Right lobe of liver (tissue), 4 donors: ENCODE measurements at regions not wholly inside any gene's neighbourhood (a gene's known extent, or its start where the extent isn't known, plus 50 kb on each side); places are given as distances from the start of the nearest gene placed in this dataset.

ENCODE experiments used
- POLR2A ChIP-seq: fragments of 450-650 bp; IDR thresholded peaks from one replicate; pipeline ENCODE4 v1.6.1; 2017; ENCODE audit warnings: antibody characterized with exemption, mild to moderate bottlenecking
- TF ChIP-seq, protein P1 (sequence below), 4 donors: fragments of 200-600 bp in 3 of 4; fragments of 450-650 bp in 1 of 4; IDR thresholded peaks; one replicate each; pipeline versions ENCODE4 v1.5.1 to v1.8.0; 2016 to 2022; ENCODE audit warnings: antibody characterized with exemption in 4 of 4, mild to moderate bottlenecking in 2 of 4
- donor health status: DM: no; HTN: no; CAD: no.
- donor health status: DM: no; HTN: no; CAD: no.
- donor health status: DM: no; HTN: yes; CAD: no.

DNA sequence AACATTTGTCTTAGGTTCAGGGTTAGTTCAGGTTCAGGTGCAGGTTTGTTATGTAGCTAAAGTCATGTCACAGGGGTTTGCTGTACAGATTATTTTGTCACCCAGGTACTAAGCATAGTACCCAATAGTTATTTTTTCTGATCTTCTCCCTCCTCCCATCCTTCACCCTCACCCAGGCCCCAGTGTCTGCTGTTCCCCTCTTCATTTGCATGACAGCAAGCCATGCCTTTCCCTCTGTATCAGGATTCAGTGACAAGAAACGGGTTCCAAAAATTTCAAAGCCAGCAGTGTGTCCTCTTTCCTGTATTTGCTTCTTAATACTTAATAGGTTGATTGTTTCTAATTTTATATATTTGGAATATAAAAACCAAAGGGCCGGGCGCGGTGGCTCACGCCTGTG is 330.8 kb upstream of the SGCD start:
- TF ChIP-seq, protein P1, sequence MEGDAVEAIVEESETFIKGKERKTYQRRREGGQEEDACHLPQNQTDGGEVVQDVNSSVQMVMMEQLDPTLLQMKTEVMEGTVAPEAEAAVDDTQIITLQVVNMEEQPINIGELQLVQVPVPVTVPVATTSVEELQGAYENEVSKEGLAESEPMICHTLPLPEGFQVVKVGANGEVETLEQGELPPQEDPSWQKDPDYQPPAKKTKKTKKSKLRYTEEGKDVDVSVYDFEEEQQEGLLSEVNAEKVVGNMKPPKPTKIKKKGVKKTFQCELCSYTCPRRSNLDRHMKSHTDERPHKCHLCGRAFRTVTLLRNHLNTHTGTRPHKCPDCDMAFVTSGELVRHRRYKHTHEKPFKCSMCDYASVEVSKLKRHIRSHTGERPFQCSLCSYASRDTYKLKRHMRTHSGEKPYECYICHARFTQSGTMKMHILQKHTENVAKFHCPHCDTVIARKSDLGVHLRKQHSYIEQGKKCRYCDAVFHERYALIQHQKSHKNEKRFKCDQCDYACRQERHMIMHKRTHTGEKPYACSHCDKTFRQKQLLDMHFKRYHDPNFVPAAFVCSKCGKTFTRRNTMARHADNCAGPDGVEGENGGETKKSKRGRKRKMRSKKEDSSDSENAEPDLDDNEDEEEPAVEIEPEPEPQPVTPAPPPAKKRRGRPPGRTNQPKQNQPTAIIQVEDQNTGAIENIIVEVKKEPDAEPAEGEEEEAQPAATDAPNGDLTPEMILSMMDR (IDR thresholded peaks at IDR 0.05): no peak
- TF ChIP-seq POLR2A: no peak
